Right cardiac atrium (tissue), 5 donors: ENCODE measurements at regions not wholly inside any gene's neighbourhood (a gene's known extent, or its start where the extent isn't known, plus 50 kb on each side); places are given as distances from the start of the nearest gene placed in this dataset.
"Not testable (repeated sequence)": the region's sequence is repeated elsewhere in the genome, so short reads cannot be mapped to it uniquely, and the experiment has no call there.

Experiments
- ATAC-seq, 2 donors: fragments of 200-7000 bp; cut with Tn5 transposase; one replicate each; pipeline versions ENCODE4 v1.8.0 to v1.9.1; 2020; ENCODE audit warnings: moderate library complexity in 2 of 2, mild to moderate bottlenecking in 1 of 2
- DNase-seq, 3 donors: peaks; one replicate each; pipeline ENCODE4 v3.0.0-alpha.2; 2020
- H3K27ac ChIP-seq: one replicate; pipeline ENCODE4 v1.5.1; 2013; ENCODE audit warnings: mild to moderate bottlenecking, low read length, control low read depth, moderate library complexity
- H3K27me3 ChIP-seq: one replicate; pipeline ENCODE4 v1.6.1; 2013; ENCODE audit not compliant: control insufficient read depth, insufficient read depth
- H3K4me1 ChIP-seq: one replicate; pipeline ENCODE4 v1.6.1; 2013; ENCODE audit warnings: low read length; ENCODE audit not compliant: control insufficient read depth, insufficient read depth
- H3K4me3 ChIP-seq: one replicate; pipeline ENCODE4 v1.5.1; 2013; ENCODE audit warnings: low read length, control low read depth
- H3K9me3 ChIP-seq: one replicate; pipeline ENCODE4 v1.6.1; 2013; ENCODE audit warnings: low read length; ENCODE audit not compliant: control insufficient read depth
- WGBS: extraction: QIAGEN DNeasy Blood & Tissue Kit; methylation state at CpG from one replicate; pipeline ENCODE4 v1.1.7; 2013; 5-methylcytosine and 5-hydroxymethylcytosine counted together
- intact Hi-C, 4 donors: fragments of 100-400 bp; cut with DNase I; formaldehyde crosslinking; loops; one replicate each; pipeline versions ENCODE4 v1.11.0 to v1.14.0; 2022 to 2023
- donor health status: healthy with polysubstance abuse.
- donor health status: DM: no; HTN: yes; CAD: no.
- donor health status: DM: no; HTN: no; CAD: no.
- donor health status: DM: no; HTN: yes; CAD: no; lungs with severe emphysema.
- donor health status: DM: yes; HTN: yes; CAD: no.

DNA sequence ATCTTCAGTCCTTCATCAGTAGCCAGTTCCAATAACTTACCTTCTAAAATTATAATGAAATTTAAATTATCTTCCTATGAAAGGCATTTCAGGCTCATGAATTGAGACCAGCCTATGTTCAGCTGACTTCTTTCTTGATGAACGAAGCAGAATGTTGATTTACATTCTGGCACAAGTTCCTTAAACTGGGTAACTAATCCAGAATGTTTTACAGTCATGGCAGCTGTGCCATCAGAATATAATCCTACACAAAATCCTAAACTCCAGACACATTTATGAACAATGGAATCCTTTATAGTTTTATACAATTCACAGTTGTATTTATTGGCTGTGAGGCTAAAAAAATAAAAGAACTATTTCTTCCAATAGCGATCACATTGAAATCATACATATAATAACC, 97.3 kb upstream of the CPM start:
- WGBS: 79% methylated on average over 2 of the region's 2 CpGs
- ATAC-seq (no peak), DNase-seq (no peak)
- no peaks in the 10 kb centered on the region for H3K9me3 ChIP-seq
- H3K4me3 ChIP-seq: no peak overlapping the region
- H3K27me3 ChIP-seq: no peaks in the 10 kb centered on the region
- H3K4me1 ChIP-seq: no peaks in the 10 kb centered on the region
- no peak overlapping the region for H3K27ac ChIP-seq
- intact Hi-C loops: no loop called here

DNA sequence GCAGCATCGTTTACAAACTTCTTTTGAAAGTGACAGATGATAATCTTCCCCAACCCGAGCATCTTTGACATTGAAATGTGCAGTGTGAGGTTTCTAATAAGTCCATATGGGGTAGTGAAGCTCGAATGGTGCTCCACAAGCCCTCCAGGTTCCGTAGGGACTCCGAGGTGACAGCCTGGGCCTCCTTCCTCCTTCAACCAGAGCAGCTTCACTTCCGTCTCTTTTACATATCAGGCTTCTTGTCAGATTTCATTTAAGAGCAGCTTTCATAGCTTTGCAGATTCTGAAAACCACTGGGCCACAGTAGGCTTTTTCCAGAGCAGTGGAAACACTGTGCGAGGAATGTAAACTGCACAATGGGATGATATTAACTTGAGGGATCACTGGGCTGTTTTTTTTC, 103.6 kb upstream of the CPM start:
- Histone ChIP-seq H3K27me3 (no peaks in the 10 kb centered on the region), H3K9me3 (no peaks in the 10 kb centered on the region), H3K4me3 (no peak overlapping the region), H3K27ac (no peak overlapping the region), H3K4me1 (no peaks in the 10 kb centered on the region)
- ATAC-seq: no peak
- WGBS: 70% methylated on average over 7 of the region's 7 CpGs
- intact Hi-C loops: no loop called here
- DNase-seq: no peak

DNA sequence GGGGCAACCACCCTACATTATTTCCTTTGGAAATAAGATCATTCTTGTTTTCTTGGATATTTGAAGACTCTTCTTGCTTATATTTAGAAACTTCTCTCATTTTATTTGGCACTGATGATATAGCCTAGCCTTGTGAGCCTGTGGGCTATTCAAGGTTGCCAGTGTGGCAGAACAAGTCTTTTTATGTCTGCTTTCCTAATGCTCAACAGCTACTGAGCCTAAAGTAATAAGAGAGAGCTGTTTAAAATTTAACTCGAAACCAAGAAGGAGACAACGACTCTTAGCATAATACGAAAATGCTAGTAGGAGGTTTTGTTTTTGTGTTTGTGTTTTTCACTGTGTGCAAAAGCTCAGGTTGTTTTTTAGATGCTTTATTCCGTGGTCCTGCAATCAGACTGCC, 104.0 kb upstream of the CPM start:
- H3K9me3 ChIP-seq: no peaks in the 10 kb centered on the region
- WGBS: 78% methylated on average over 4 of the region's 4 CpGs
- H3K4me1 ChIP-seq: no peaks in the 10 kb centered on the region
- no peak overlapping the region for H3K27ac ChIP-seq
- intact Hi-C loops: no loop called here
- no peaks in the 10 kb centered on the region for H3K27me3 ChIP-seq
- H3K4me3 ChIP-seq: no peak overlapping the region
- ATAC-seq (no peak), DNase-seq (no peak)

DNA sequence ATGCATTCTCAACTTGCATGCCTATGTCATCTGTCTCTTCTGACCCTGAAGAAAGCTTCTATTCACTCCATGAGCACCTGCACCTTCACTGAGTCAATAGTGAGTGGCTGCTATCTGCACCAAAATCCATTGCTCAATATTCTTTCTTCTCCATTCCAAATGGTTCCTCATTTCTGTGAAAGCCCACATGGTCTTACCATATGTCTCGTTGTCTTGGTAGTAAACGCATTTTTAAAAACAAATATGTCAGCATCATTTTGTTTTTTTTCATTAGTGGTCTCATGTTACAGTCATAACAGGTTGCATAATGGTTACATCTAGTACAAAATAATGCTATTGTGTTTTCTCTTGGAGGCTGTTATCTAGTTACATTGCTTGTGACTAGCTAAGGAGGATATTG, 106.9 kb upstream of the CPM start:
- intact Hi-C loops: no loop called here
- H3K4me3 ChIP-seq: no peak overlapping the region
- ATAC-seq (no peak), DNase-seq (no peak)
- no peaks in the 10 kb centered on the region for H3K27me3 ChIP-seq
- WGBS: 79% methylated on average over 2 of the region's 2 CpGs
- no peaks in the 10 kb centered on the region for H3K4me1 ChIP-seq
- H3K9me3 ChIP-seq: no peaks in the 10 kb centered on the region
- H3K27ac ChIP-seq: no peak overlapping the region

DNA sequence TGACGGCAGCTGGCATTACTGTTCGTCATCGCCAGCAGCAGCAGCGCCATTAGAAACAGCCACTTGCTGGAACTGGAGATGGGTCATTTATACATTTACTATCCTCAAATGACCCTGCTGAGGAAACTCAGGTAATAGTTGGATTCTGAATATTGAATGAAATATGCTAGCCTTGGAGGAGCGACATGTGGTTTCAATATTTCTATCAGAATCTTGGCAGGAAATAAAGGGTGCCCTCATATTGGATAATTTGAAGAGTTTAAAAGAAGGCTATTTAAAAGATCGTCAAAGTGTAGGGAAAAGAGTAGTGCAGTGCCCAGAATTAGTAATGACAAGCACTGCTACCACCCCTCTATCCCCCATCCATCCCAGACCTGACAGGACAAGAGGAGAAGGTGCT, 109.6 kb upstream of the CPM start:
- no peak overlapping the region for H3K4me3 ChIP-seq
- no peaks in the 10 kb centered on the region for H3K27me3 ChIP-seq
- intact Hi-C loops: no loop called here
- WGBS: 95% methylated on average over 6 of the region's 6 CpGs
- no peaks in the 10 kb centered on the region for H3K9me3 ChIP-seq
- no peak overlapping the region for H3K27ac ChIP-seq
- ATAC-seq (no peak), DNase-seq (no peak)
- no peaks in the 10 kb centered on the region for H3K4me1 ChIP-seq

DNA sequence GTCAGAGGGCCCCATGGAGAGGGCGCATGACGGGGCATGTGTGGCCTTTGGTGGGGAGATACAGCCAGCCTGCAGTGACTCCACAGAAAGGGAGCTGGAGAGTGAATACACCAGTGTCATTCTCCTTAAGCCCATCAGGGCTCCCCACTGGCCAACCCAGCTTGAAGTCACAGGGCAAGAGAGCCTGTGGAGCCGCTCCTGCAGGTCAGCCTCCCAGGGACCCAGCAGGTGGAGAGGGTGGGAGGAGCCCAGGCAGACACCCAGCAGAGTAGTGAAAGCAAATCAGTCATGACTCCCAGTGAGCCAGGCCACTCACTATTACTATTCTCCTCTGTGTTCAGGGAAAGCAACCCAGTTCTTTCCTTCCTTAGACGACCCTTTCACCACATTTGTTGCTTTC, 110.0 kb upstream of the CPM start:
- Histone ChIP-seq H3K27me3 (no peaks in the 10 kb centered on the region), H3K4me1 (no peaks in the 10 kb centered on the region), H3K9me3 (no peaks in the 10 kb centered on the region), H3K27ac (no peak overlapping the region), H3K4me3 (no peak overlapping the region)
- DNase-seq (no peak), ATAC-seq (no peak)
- WGBS: 61% methylated on average over 4 of the region's 4 CpGs
- intact Hi-C loops: no loop called here

DNA sequence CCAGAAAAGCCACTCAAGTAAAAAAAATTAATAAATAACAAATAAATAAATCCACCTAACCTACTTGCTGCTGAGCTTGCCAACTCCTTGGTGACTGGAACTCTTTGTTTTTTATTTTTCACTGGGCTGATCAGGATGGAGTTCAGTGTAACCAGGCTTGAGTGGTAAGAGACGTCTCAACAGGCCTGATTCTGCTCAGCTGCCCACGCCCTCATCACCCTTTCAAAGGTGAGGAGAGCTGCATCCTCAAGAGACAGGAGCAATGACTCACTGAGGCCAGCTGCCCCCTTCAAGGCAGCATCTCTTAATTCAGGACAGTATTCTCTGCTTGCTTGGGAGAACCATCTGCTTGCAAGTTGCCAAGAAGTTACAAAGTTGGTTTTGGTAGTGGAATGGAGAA, 111.9 kb upstream of the CPM start:
- H3K27me3 ChIP-seq: no peaks in the 10 kb centered on the region
- no peaks in the 10 kb centered on the region for H3K4me1 ChIP-seq
- 65% methylated on average over 2 of the region's 2 CpGs for WGBS
- H3K4me3 ChIP-seq: no peak overlapping the region
- no peak for DNase-seq
- intact Hi-C loops: no loop called here
- H3K27ac ChIP-seq: no peak overlapping the region
- ATAC-seq: no peak
- H3K9me3 ChIP-seq: no peaks in the 10 kb centered on the region

DNA sequence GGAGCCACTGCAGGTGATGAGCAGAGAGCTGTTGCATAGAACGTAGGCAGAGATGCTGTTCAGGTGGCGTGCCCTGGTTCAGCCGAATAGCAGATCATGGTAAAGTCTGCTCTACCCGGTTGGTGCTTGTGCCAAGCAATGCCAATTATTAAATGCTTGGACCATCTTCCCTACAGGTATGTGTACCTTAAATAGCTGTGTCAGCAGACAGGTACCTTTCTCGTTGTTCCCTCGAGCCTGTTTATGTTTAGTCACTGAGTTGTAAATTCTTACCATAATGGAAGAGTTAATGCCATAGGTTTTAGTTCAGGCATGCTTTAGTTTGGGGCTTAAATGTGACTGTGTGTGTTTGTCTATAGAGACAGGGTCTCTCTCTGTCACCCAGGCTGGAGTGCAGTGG, 112.5 kb upstream of the CPM start:
- DNase-seq (no peak), ATAC-seq (no peak)
- Histone ChIP-seq H3K27me3 (no peaks in the 10 kb centered on the region), H3K27ac (no peak overlapping the region), H3K4me3 (no peak overlapping the region), H3K9me3 (no peaks in the 10 kb centered on the region), H3K4me1 (no peaks in the 10 kb centered on the region)
- 93% methylated on average over 6 of the region's 6 CpGs for WGBS
- intact Hi-C loops: no loop called here

DNA sequence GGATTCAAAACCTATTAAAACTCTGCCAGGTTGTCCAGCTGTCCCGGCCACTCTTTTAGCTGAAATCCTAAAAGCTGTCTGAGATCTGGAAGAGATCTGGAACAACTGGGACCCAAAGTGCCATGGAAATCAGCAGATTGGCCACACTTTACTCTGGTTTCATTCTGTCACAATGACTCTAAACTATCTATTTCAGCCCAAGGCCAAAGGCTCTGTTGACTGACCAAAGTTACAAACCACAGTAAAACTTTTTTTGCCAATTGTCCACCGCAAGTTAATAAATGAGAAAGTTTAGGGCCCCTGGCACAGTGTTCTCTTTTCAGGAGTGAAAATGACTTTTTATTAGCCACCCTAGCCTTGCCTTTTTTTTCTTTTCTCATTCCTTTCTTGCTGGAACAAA, 113.4 kb upstream of the CPM start:
- no peak overlapping the region for H3K27ac ChIP-seq
- no peaks in the 10 kb centered on the region for H3K4me1 ChIP-seq
- intact Hi-C loops: no loop called here
- no peak for ATAC-seq
- H3K4me3 ChIP-seq: no peak overlapping the region
- no peaks in the 10 kb centered on the region for H3K9me3 ChIP-seq
- DNase-seq: no peak
- 88% methylated on average over 2 of the region's 2 CpGs for WGBS
- no peaks in the 10 kb centered on the region for H3K27me3 ChIP-seq

DNA sequence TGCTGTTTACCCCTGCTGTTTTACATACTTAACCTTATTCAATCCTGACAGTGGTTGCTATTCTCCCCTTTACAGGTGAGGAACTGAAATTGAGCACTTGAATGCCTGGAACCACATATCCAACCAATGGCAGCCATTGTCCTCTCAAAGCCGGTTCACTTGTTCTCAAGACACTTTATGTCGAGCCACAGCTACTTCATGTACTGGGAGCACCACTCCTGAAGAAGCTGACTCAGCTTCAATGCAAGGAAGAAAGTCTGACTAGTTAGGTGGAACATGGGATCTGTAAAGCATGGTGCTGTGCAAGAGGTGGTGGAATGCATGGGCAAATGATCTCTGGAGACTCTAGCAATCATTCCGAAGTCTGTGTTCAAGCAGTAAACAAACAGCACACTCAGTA, 113.9 kb upstream of the CPM start:
- DNase-seq (no peak), ATAC-seq (no peak)
- H3K27ac ChIP-seq: no peak overlapping the region
- H3K4me3 ChIP-seq: no peak overlapping the region
- no peaks in the 10 kb centered on the region for H3K9me3 ChIP-seq
- intact Hi-C loops: no loop called here
- WGBS: 89% methylated on average over 3 of the region's 3 CpGs
- no peaks in the 10 kb centered on the region for H3K4me1 ChIP-seq
- no peaks in the 10 kb centered on the region for H3K27me3 ChIP-seq

DNA sequence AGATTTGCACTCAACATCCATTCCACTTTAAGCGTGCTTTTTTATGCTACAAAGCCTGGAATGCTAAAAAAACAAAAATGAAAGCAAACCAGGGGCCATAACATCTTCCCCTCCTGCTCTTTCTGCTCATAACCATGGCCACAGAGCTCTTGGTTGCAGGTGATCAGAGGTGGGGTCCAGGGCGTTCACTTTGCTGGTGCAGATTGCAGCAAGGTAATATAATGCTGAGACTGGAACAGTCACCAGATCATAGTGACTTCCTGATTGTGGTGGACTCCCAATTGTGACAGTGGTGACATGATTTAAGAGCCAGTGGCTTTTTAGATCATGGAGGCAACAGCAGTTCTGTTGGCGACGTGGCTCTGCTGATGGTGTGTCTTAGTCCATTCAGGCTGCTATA, 115.0 kb upstream of the CPM start:
- intact Hi-C loops: no loop called here
- H3K4me3 ChIP-seq: no peak overlapping the region
- WGBS: 94% methylated on average over 4 of the region's 4 CpGs
- H3K27me3 ChIP-seq: no peaks in the 10 kb centered on the region
- H3K27ac ChIP-seq: no peak overlapping the region
- no peaks in the 10 kb centered on the region for H3K4me1 ChIP-seq
- H3K9me3 ChIP-seq: no peaks in the 10 kb centered on the region
- DNase-seq: no peak
- ATAC-seq: no peak

DNA sequence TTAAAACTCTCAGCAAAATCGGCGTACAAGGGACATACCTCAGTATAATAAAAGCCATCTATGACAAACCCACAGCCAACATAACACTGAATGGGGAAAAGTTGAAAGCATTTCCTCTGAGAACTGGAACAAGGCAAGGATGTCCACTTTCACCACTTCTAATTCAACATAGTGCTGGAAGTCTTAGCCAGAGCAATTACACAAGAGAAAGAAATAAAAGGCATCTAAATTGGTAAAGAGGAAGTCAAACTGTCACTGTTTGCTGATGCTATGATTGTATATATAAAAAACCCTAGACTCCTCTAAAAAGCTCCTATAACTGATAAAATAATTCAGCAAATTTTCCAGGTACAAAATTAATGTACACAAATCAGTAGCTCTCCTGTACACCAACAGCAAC, 116.9 kb upstream of the CPM start:
- intact Hi-C loops, H3K9me3 ChIP-seq, H3K27ac ChIP-seq, H3K4me3 ChIP-seq, H3K27me3 ChIP-seq, H3K4me1 ChIP-seq, DNase-seq, ATAC-seq: not testable (repeated sequence)
- WGBS: 91% methylated on average over 2 of the region's 2 CpGs
